ENCODE measurements at regions not wholly inside any gene's neighbourhood (a gene's known extent, or its start where the extent isn't known, plus 50 kb on each side); places are given as distances from the start of the nearest gene placed in this dataset.

- DNase-seq, result no peak
Measured at GRCh38 chr3:144079634-144080033, 108.0 kb downstream of the DIPK2A start.

- no peak for DNase-seq
Measured at GRCh38 chr3:144084929-144085328, 113.3 kb downstream of the DIPK2A start.

- no peak for DNase-seq
Measured at GRCh38 chr3:144085964-144086363, 114.3 kb downstream of the DIPK2A start.

GRCh38 chr3:144096016-144096415, 124.4 kb downstream of the DIPK2A start:
- no peak for DNase-seq

- no peak for DNase-seq
Measured at GRCh38 chr3:144097163-144097562, 125.5 kb downstream of the DIPK2A start.

GRCh38 chr3:144098691-144099090, 127.1 kb downstream of the DIPK2A start:
- DNase-seq, result no peak

GRCh38 chr3:144102421-144102820, 130.8 kb downstream of the DIPK2A start:
- no peak for DNase-seq

GRCh38 chr3:144104186-144104585, 132.6 kb downstream of the DIPK2A start:
- DNase-seq, result no peak

- DNase-seq, result no peak
Measured at GRCh38 chr3:144104679-144105078, 133.1 kb downstream of the DIPK2A start.

- no peak for DNase-seq
Measured at GRCh38 chr3:144105542-144105941, 133.9 kb downstream of the DIPK2A start.

- DNase-seq, result no peak
Measured at GRCh38 chr3:144106970-144107369, 135.3 kb downstream of the DIPK2A start.

- DNase-seq, result no peak
Measured at GRCh38 chr3:144107923-144108322, 136.3 kb downstream of the DIPK2A start.

GRCh38 chr3:144109944-144110343, 138.3 kb downstream of the DIPK2A start:
- DNase-seq, result no peak

GRCh38 chr3:144112036-144112435, 140.4 kb downstream of the DIPK2A start:
- no peak for DNase-seq

GRCh38 chr3:144112437-144112836, 140.8 kb downstream of the DIPK2A start:
- no peak for DNase-seq

GRCh38 chr3:144114767-144115166, 143.1 kb downstream of the DIPK2A start:
- DNase-seq, result no peak

GRCh38 chr3:144119633-144120032, 148.0 kb downstream of the DIPK2A start:
- DNase-seq, result no peak

- DNase-seq, result no peak
Measured at GRCh38 chr3:144121661-144122060, 150.0 kb downstream of the DIPK2A start.

GRCh38 chr3:144127014-144127413, 155.4 kb downstream of the DIPK2A start:
- DNase-seq, result no peak

- peak; percentile 58 for DNase-seq
Measured at GRCh38 chr3:144127700-144128099, 156.1 kb downstream of the DIPK2A start.

- DNase-seq, result peak; percentile 58
Measured at GRCh38 chr3:144128108-144128892, 156.7 kb downstream of the DIPK2A start.

GRCh38 chr3:144129536-144130214, 158.1 kb downstream of the DIPK2A start:
- no peak for DNase-seq

- DNase-seq, result no peak
Measured at GRCh38 chr3:144141074-144141473, 169.5 kb downstream of the DIPK2A start.

- DNase-seq, result no peak
Measured at GRCh38 chr3:144141496-144141895, 169.9 kb downstream of the DIPK2A start.

Measured in NCI-H526 treated with DMSO at 0.1 percent for 48 hours (cell line).